Left ventricle myocardium inferior (tissue), 1 donor: ENCODE measurements at regions not wholly inside any gene's neighbourhood (a gene's known extent, or its start where the extent isn't known, plus 50 kb on each side); places are given as distances from the start of the nearest gene placed in this dataset.

Experiments
- DNase-seq: peaks from one replicate; pipeline ENCODE4 v3.0.0-alpha.2; 2020
- H3K27ac ChIP-seq: fragments of 200-600 bp; replicated peaks from 2 replicates; pipeline ENCODE4 v1.8.0; 2021
- H3K27me3 ChIP-seq: fragments of 200-600 bp; 2 replicates; pipeline ENCODE4 v1.8.0; 2021; ENCODE audit warnings: low read depth
- H3K36me3 ChIP-seq: fragments of 200-600 bp; 2 replicates; pipeline ENCODE4 v1.8.0; 2021
- H3K4me1 ChIP-seq: fragments of 200-600 bp; 2 replicates; pipeline ENCODE4 v1.8.0; 2021
- H3K4me3 ChIP-seq: fragments of 200-600 bp; 2 replicates; pipeline ENCODE4 v1.8.0; 2021; ENCODE audit warnings: mild to moderate bottlenecking, moderate library complexity
- H3K9me3 ChIP-seq: fragments of 200-600 bp; replicated peaks from 2 replicates; pipeline ENCODE4 v1.8.0; 2021
- CTCF ChIP-seq: fragments of 200-600 bp; IDR thresholded peaks from 2 replicates; pipeline ENCODE4 v1.8.0; 2021; ENCODE audit warnings: antibody characterized with exemption, mild to moderate bottlenecking, borderline replicate concordance
- intact Hi-C: fragments of 100-400 bp; cut with micrococcal nuclease; formaldehyde crosslinking; loops from one replicate; pipeline ENCODE4 v1.11.0; 2022
- donor health status: DM: no; HTN: yes; CAD: no; lungs with severe emphysema.

GRCh38 chr5:124199893-124200292, 546.5 kb downstream of the ZNF608 start:
- H3K27me3 ChIP-seq, result no peaks in the 10 kb centered on the region
- peaks cover 13% of the 10 kb centered on the region for H3K9me3 ChIP-seq
- no peaks in the 10 kb centered on the region for H3K36me3 ChIP-seq
- TF ChIP-seq CTCF, result no peak
- H3K4me1 ChIP-seq, result no peaks in the 10 kb centered on the region
- H3K27ac ChIP-seq, result no peak overlapping the region
- no peak overlapping the region for H3K4me3 ChIP-seq
- intact Hi-C loops, result no loop called here
- DNase-seq, result no peak

- no peaks in the 10 kb centered on the region for H3K9me3 ChIP-seq
- peaks cover 13% of the 10 kb centered on the region for H3K4me1 ChIP-seq
- H3K27ac ChIP-seq, result no peak overlapping the region
- no peak for DNase-seq
- TF ChIP-seq CTCF, result no peak
- no peak overlapping the region for H3K4me3 ChIP-seq
- intact Hi-C loops, result no loop called here
- no peaks in the 10 kb centered on the region for H3K27me3 ChIP-seq
- no peaks in the 10 kb centered on the region for H3K36me3 ChIP-seq
These were observed 551.0 kb downstream of the ZNF608 start for GRCh38 chr5:124195411-124195810.

- no peak for TF ChIP-seq CTCF
These were observed 552.2 kb downstream of the ZNF608 start for GRCh38 chr5:124194282-124194681.

GRCh38 chr5:124193371-124193789, 553.1 kb downstream of the ZNF608 start:
- no peaks in the 10 kb centered on the region for H3K27me3 ChIP-seq
- no peak overlapping the region for H3K27ac ChIP-seq
- TF ChIP-seq CTCF, result no peak
- no peak overlapping the region for H3K4me3 ChIP-seq
- H3K4me1 ChIP-seq, result peaks cover 13% of the 10 kb centered on the region
- DNase-seq, result no peak
- intact Hi-C loops, result no loop called here
- H3K36me3 ChIP-seq, result no peaks in the 10 kb centered on the region
- H3K9me3 ChIP-seq, result no peaks in the 10 kb centered on the region

More at GRCh38 chr5:124194282-124194681, 552.2 kb downstream of the ZNF608 start:
- H3K27ac ChIP-seq, result no peak overlapping the region
- intact Hi-C loops, result no loop called here
- no peaks in the 10 kb centered on the region for H3K27me3 ChIP-seq
- H3K9me3 ChIP-seq, result no peaks in the 10 kb centered on the region
- no peak overlapping the region for H3K4me3 ChIP-seq
- no peak for DNase-seq
- H3K36me3 ChIP-seq, result no peaks in the 10 kb centered on the region
- H3K4me1 ChIP-seq, result peaks cover 13% of the 10 kb centered on the region

GRCh38 chr5:124192716-124193115, 553.7 kb downstream of the ZNF608 start:
- Histone ChIP-seq H3K4me3 (no peak overlapping the region), H3K4me1 (peaks cover 13% of the 10 kb centered on the region), H3K36me3 (no peaks in the 10 kb centered on the region), H3K27me3 (no peaks in the 10 kb centered on the region), H3K27ac (no peak overlapping the region), H3K9me3 (no peaks in the 10 kb centered on the region)
- intact Hi-C loops, result no loop called here
- no peak for TF ChIP-seq CTCF
- no peak for DNase-seq

- H3K36me3 ChIP-seq, result no peaks in the 10 kb centered on the region
- no peaks in the 10 kb centered on the region for H3K4me1 ChIP-seq
- intact Hi-C loops, result no loop called here
- no peak for DNase-seq
- no peak for TF ChIP-seq CTCF
- no peaks in the 10 kb centered on the region for H3K27me3 ChIP-seq
- H3K4me3 ChIP-seq, result no peak overlapping the region
- no peak overlapping the region for H3K27ac ChIP-seq
- H3K9me3 ChIP-seq, result no peaks in the 10 kb centered on the region
These were observed 560.7 kb downstream of the ZNF608 start for GRCh38 chr5:124185716-124186115.
